Spleen (tissue), 7 donors: ENCODE measurements at regions not wholly inside any gene's neighbourhood (a gene's known extent, or its start where the extent isn't known, plus 50 kb on each side); places are given as distances from the start of the nearest gene placed in this dataset.

Source experiments
- POLR2A ChIP-seq, 3 donors: fragments of 450-650 bp; IDR thresholded peaks; one replicate each; pipeline ENCODE4 v1.5.1; 2017; ENCODE audit warnings: antibody characterized with exemption in 3 of 3, mild to moderate bottlenecking in 1 of 3
- POLR2AphosphoS5 ChIP-seq, 3 donors: sonication (generic); formaldehyde crosslinking; IDR thresholded peaks; one replicate each; pipeline ENCODE4 v1.5.1; 2017; ENCODE audit warnings: antibody characterized with exemption in 3 of 3
- TF ChIP-seq, protein P1 (sequence below), 11 experiments: fragments of 200-600 bp in 7 of 11; fragments of 450-650 bp in 4 of 11; sonication (generic) in 4 of 11; IDR thresholded peaks in 8 of 11; conservative IDR thresholded peaks in 3 of 11; 1 replicate in 7 of 11; 2 replicates in 4 of 11; pipeline versions ENCODE4 v1.4.0 to v1.8.0; 2016 to 2021; ENCODE audit warnings: antibody characterized with exemption in 11 of 11, inconsistent platforms in 4 of 11, mild to moderate bottlenecking in 1 of 11
- donor health status: DM: no; HTN: no; CAD: no; lungs with moderate emphysema.
- donor health status: DM: no; HTN: no; CAD: no.
- donor health status: DM: no; HTN: no; CAD: no.

DNA sequence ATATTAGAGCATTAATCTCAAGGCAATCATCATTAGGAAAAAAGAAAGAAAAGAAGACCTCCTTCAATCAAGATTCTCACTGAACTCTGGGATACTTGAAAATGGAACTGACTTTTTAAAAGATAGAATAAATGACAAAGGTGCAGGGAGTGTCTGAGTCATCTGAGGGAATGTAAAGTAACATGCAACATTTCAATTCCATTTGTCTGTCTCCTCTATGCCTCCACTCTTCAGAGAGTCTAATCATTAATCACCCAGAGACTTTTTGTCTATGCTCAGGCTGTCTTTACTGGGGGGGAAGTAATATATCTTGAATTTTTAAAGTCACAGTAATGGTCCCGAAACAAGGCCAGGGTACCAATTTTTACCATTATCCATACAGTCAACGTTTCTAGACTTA is 55.0 kb upstream of the PACRGL start:
- TF ChIP-seq, protein P1, sequence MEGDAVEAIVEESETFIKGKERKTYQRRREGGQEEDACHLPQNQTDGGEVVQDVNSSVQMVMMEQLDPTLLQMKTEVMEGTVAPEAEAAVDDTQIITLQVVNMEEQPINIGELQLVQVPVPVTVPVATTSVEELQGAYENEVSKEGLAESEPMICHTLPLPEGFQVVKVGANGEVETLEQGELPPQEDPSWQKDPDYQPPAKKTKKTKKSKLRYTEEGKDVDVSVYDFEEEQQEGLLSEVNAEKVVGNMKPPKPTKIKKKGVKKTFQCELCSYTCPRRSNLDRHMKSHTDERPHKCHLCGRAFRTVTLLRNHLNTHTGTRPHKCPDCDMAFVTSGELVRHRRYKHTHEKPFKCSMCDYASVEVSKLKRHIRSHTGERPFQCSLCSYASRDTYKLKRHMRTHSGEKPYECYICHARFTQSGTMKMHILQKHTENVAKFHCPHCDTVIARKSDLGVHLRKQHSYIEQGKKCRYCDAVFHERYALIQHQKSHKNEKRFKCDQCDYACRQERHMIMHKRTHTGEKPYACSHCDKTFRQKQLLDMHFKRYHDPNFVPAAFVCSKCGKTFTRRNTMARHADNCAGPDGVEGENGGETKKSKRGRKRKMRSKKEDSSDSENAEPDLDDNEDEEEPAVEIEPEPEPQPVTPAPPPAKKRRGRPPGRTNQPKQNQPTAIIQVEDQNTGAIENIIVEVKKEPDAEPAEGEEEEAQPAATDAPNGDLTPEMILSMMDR (IDR thresholded peaks at IDR 0.05 in 8 of 11, conservative IDR thresholded peaks at IDR 0.05 in 3 of 11), result no peak
- TF ChIP-seq POLR2A (IDR thresholded peaks at IDR 0.05) (no peak), POLR2AphosphoS5 (IDR thresholded peaks at IDR 0.05) (no peak)
